ENCODE measurements at regions not wholly inside any gene's neighbourhood (a gene's known extent, or its start where the extent isn't known, plus 50 kb on each side); places are given as distances from the start of the nearest gene placed in this dataset.

GRCh38 chr3:6132684-6133432 is 728.1 kb upstream of the GRM7 start:
- no peak overlapping the region for H3K4me3 ChIP-seq (ENCODE audit: low read depth, low read length)
- DNase-seq (ENCODE audit: low read depth) = no peak
- no peak for TF ChIP-seq CTCF (IDR thresholded peaks at IDR 0.05; ENCODE audit: control insufficient read depth, extremely low read depth, insufficient read depth)

- DNase-seq (ENCODE audit: low read depth) = no peak
- H3K4me3 ChIP-seq (ENCODE audit: low read depth, low read length) = no peak overlapping the region
- no peak for TF ChIP-seq CTCF (IDR thresholded peaks at IDR 0.05; ENCODE audit: control insufficient read depth, extremely low read depth, insufficient read depth)
Measured at GRCh38 chr3:6142707-6143106, 718.2 kb upstream of the GRM7 start.

- no peak for TF ChIP-seq CTCF (IDR thresholded peaks at IDR 0.05; ENCODE audit: control insufficient read depth, extremely low read depth, insufficient read depth)
- DNase-seq (ENCODE audit: low read depth) = no peak
- H3K4me3 ChIP-seq (ENCODE audit: low read depth, low read length) = no peak overlapping the region
Measured at GRCh38 chr3:6147883-6148282, 713.0 kb upstream of the GRM7 start.

- TF ChIP-seq CTCF (IDR thresholded peaks at IDR 0.05; ENCODE audit: control insufficient read depth, extremely low read depth, insufficient read depth) = no peak
- no peak for DNase-seq (ENCODE audit: low read depth)
- no peak overlapping the region for H3K4me3 ChIP-seq (ENCODE audit: low read depth, low read length)
Measured at GRCh38 chr3:6155650-6156338, 705.1 kb upstream of the GRM7 start.

GRCh38 chr3:6165951-6166350 is 695.0 kb upstream of the GRM7 start:
- no peak overlapping the region for H3K4me3 ChIP-seq (ENCODE audit: low read depth, low read length)
- DNase-seq (ENCODE audit: low read depth) = no peak
- no peak for TF ChIP-seq CTCF (IDR thresholded peaks at IDR 0.05; ENCODE audit: control insufficient read depth, extremely low read depth, insufficient read depth)

GRCh38 chr3:6168256-6168655 is 692.7 kb upstream of the GRM7 start:
- H3K4me3 ChIP-seq (ENCODE audit: low read depth, low read length) = no peak overlapping the region
- no peak for TF ChIP-seq CTCF (IDR thresholded peaks at IDR 0.05; ENCODE audit: control insufficient read depth, extremely low read depth, insufficient read depth)
- DNase-seq (ENCODE audit: low read depth) = no peak
